Spleen (tissue), 11 donors: ENCODE measurements at regions not wholly inside any gene's neighbourhood (a gene's known extent, or its start where the extent isn't known, plus 50 kb on each side); places are given as distances from the start of the nearest gene placed in this dataset.

ENCODE experiments used
- DNase-seq: peaks from one replicate; pipeline ENCODE4 v3.0.0-alpha.2; 2020
- H3K27ac ChIP-seq, 8 donors: fragments of 200-600 bp; sonication (generic) in 7 of 8; 1 replicate in 4 of 8; 2 replicates in 4 of 8; pipeline versions ENCODE4 v1.5.0 to v1.8.0; 2016 to 2021; ENCODE audit warnings: inconsistent platforms in 4 of 8, mild to moderate bottlenecking in 4 of 8, moderate library complexity in 1 of 8
- H3K27me3 ChIP-seq, 7 donors: fragments of 200-600 bp; sonication (generic) in 6 of 7; replicated peaks in 1 of 7; 1 replicate in 4 of 7; 2 replicates in 3 of 7; pipeline versions ENCODE4 v1.5.0 to v1.8.0; 2016 to 2021; ENCODE audit warnings: inconsistent platforms in 3 of 7, mild to moderate bottlenecking in 1 of 7
- H3K36me3 ChIP-seq, 6 donors: fragments of 200-600 bp; sonication (generic) in 5 of 6; 1 replicate in 4 of 6; 2 replicates in 2 of 6; pipeline versions ENCODE4 v1.5.0 to v1.8.0; 2016 to 2021; ENCODE audit warnings: inconsistent platforms in 2 of 6
- H3K4me1 ChIP-seq, 6 donors: fragments of 200-600 bp; sonication (generic) in 5 of 6; 1 replicate in 3 of 6; 2 replicates in 3 of 6; pipeline versions ENCODE4 v1.5.0 to v1.8.0; 2016 to 2021; ENCODE audit warnings: inconsistent platforms in 3 of 6
- H3K4me3 ChIP-seq, 8 donors: fragments of 200-600 bp; sonication (generic) in 7 of 8; 1 replicate in 4 of 8; 2 replicates in 4 of 8; pipeline versions ENCODE4 v1.5.0 to v1.8.0; 2016 to 2021; ENCODE audit warnings: inconsistent platforms in 4 of 8, mild to moderate bottlenecking in 4 of 8, moderate library complexity in 2 of 8
- H3K9me3 ChIP-seq, 8 donors: fragments of 200-600 bp; sonication (generic) in 7 of 8; 1 replicate in 4 of 8; 2 replicates in 4 of 8; pipeline versions ENCODE4 v1.5.0 to v1.8.0; 2016 to 2021; ENCODE audit warnings: inconsistent platforms in 4 of 8
- POLR2A ChIP-seq, 3 donors: fragments of 450-650 bp; IDR thresholded peaks; one replicate each; pipeline ENCODE4 v1.5.1; 2017; ENCODE audit warnings: antibody characterized with exemption in 3 of 3, mild to moderate bottlenecking in 1 of 3
- POLR2AphosphoS5 ChIP-seq, 3 donors: sonication (generic); formaldehyde crosslinking; IDR thresholded peaks; one replicate each; pipeline ENCODE4 v1.5.1; 2017; ENCODE audit warnings: antibody characterized with exemption in 3 of 3
- WGBS, 5 donors: extraction: QIAGEN DNeasy Blood & Tissue Kit in 3 of 5; methylation state at CpG; one replicate each; pipeline versions ENCODE4 v1.1.5 to v1.1.7; 2013 to 2018; 5-methylcytosine and 5-hydroxymethylcytosine counted together
- intact Hi-C: fragments of 100-400 bp; cut with DNase I; formaldehyde crosslinking; loops from one replicate; pipeline ENCODE4 v1.15.0; 2023; ENCODE audit warnings: low total_unique reads
- TF ChIP-seq, protein P1 (sequence below), 11 experiments: fragments of 200-600 bp in 7 of 11; fragments of 450-650 bp in 4 of 11; sonication (generic) in 4 of 11; IDR thresholded peaks in 8 of 11; conservative IDR thresholded peaks in 3 of 11; 1 replicate in 7 of 11; 2 replicates in 4 of 11; pipeline versions ENCODE4 v1.4.0 to v1.8.0; 2016 to 2021; ENCODE audit warnings: antibody characterized with exemption in 11 of 11, inconsistent platforms in 4 of 11, mild to moderate bottlenecking in 1 of 11
- donor health status: healthy with polysubstance abuse.
- donor health status: DM: no; HTN: no; CAD: no; lungs with moderate emphysema.
- donor health status: DM: no; HTN: no; CAD: no.
- donor health status: Bipolar disorder and iron deficiency.
- donor health status: healthy.
- donor health status: DM: no; HTN: no; CAD: no.
- donor health status: DM: yes; HTN: yes; CAD: no.

GRCh38 chr11:19448651-19449050 lies 207.9 kb upstream of the E2F8 start:
- DNase-seq: no peak
- Histone ChIP-seq H3K27ac (no peak overlapping the region), H3K9me3 (no peaks in the 10 kb centered on the region), H3K27me3 (peaks cover 0 to 7% (median 0%) of the 10 kb centered on the region in 7 donors), H3K36me3 (no peaks in the 10 kb centered on the region), H3K4me1 (no peaks in the 10 kb centered on the region), H3K4me3 (no peak overlapping the region)
- TF ChIP-seq, protein P1, sequence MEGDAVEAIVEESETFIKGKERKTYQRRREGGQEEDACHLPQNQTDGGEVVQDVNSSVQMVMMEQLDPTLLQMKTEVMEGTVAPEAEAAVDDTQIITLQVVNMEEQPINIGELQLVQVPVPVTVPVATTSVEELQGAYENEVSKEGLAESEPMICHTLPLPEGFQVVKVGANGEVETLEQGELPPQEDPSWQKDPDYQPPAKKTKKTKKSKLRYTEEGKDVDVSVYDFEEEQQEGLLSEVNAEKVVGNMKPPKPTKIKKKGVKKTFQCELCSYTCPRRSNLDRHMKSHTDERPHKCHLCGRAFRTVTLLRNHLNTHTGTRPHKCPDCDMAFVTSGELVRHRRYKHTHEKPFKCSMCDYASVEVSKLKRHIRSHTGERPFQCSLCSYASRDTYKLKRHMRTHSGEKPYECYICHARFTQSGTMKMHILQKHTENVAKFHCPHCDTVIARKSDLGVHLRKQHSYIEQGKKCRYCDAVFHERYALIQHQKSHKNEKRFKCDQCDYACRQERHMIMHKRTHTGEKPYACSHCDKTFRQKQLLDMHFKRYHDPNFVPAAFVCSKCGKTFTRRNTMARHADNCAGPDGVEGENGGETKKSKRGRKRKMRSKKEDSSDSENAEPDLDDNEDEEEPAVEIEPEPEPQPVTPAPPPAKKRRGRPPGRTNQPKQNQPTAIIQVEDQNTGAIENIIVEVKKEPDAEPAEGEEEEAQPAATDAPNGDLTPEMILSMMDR (IDR thresholded peaks at IDR 0.05 in 8 of 11, conservative IDR thresholded peaks at IDR 0.05 in 3 of 11): no peak
- TF ChIP-seq POLR2AphosphoS5 (IDR thresholded peaks at IDR 0.05) (no peak), POLR2A (IDR thresholded peaks at IDR 0.05) (no peak)
- 81 to 92% (median 87%) methylated on average over 2 of the region's 2 CpGs for WGBS, 5 donors
- intact Hi-C loops: no loop called here

DNA sequence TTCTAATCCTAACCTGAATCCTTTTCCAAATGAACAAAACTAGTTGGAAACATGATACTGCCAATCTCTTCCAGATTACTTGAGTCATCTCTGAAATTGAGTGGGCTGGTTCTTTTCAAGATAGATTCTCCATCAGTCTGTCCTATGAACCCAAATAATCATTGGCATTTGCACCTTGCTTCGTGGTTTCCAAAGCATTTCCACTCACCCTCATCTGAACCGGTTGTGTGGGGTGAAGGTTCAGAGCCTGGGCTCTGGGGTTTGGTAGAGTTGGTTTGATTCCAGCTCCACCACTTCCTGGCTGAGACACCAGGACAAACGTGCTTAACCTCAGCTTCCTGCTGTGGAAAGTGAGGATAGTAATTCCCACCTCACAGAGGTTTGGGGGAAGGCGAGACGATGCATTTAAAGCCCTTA lies 206.4 kb upstream of the E2F8 start:
- DNase-seq: no peak
- Histone ChIP-seq H3K27me3 (peaks cover 0 to 7% (median 0%) of the 10 kb centered on the region in 7 donors), H3K9me3 (no peaks in the 10 kb centered on the region), H3K4me3 (no peak overlapping the region), H3K36me3 (no peaks in the 10 kb centered on the region), H3K4me1 (no peaks in the 10 kb centered on the region), H3K27ac (no peak overlapping the region)
- intact Hi-C loops: no loop called here
- 12 to 31% (median 17%) methylated on average over 5 of the region's 5 CpGs for WGBS, 5 donors
- TF ChIP-seq POLR2AphosphoS5 (IDR thresholded peaks at IDR 0.05): no peak
- TF ChIP-seq, protein P1 (IDR thresholded peaks at IDR 0.05 in 8 of 11, conservative IDR thresholded peaks at IDR 0.05 in 3 of 11): no peak
- no peak for TF ChIP-seq POLR2A (IDR thresholded peaks at IDR 0.05)

GRCh38 chr11:19445771-19446170 lies 205.0 kb upstream of the E2F8 start:
- Histone ChIP-seq H3K27me3 (peaks cover 0 to 7% (median 0%) of the 10 kb centered on the region in 7 donors), H3K4me3 (no peak overlapping the region), H3K4me1 (no peaks in the 10 kb centered on the region), H3K9me3 (no peaks in the 10 kb centered on the region), H3K27ac (no peak overlapping the region), H3K36me3 (no peaks in the 10 kb centered on the region)
- intact Hi-C loops: no loop called here
- TF ChIP-seq, protein P1 (IDR thresholded peaks at IDR 0.05 in 8 of 11, conservative IDR thresholded peaks at IDR 0.05 in 3 of 11): no peak
- TF ChIP-seq POLR2AphosphoS5 (IDR thresholded peaks at IDR 0.05) (no peak), POLR2A (IDR thresholded peaks at IDR 0.05) (no peak)
- DNase-seq: no peak
- WGBS, 5 donors: 35 to 43% (median 42%) methylated on average over 2 of the region's 2 CpGs

- TF ChIP-seq POLR2A (IDR thresholded peaks at IDR 0.05) (no peak), POLR2AphosphoS5 (IDR thresholded peaks at IDR 0.05) (no peak)
- TF ChIP-seq, protein P1 (IDR thresholded peaks at IDR 0.05 in 8 of 11, conservative IDR thresholded peaks at IDR 0.05 in 3 of 11): no peak
- no peak overlapping the region for H3K4me3 ChIP-seq
- WGBS, 5 donors: 77 to 94% (median 79%) methylated on average over 2 of the region's 2 CpGs
- intact Hi-C loops: no loop called here
- no peak overlapping the region for H3K27ac ChIP-seq
- no peak for DNase-seq
- no peaks in the 10 kb centered on the region for H3K9me3 ChIP-seq
- H3K4me1 ChIP-seq: no peaks in the 10 kb centered on the region
- H3K27me3 ChIP-seq: peaks cover 0 to 7% (median 0%) of the 10 kb centered on the region in 7 donors
- no peaks in the 10 kb centered on the region for H3K36me3 ChIP-seq
These were observed 203.5 kb upstream of the E2F8 start for GRCh38 chr11:19444231-19444630.
